UCSD-AML1 (cell line): ENCODE measurements at regions not wholly inside any gene's neighbourhood (a gene's known extent, or its start where the extent isn't known, plus 50 kb on each side); places are given as distances from the start of the nearest gene placed in this dataset.
"Not testable (repeated sequence)": the region's sequence is repeated elsewhere in the genome, so short reads cannot be mapped to it uniquely, and the experiment has no call there.

Experiments
- DNase-seq: peaks from one replicate; lab custom pipeline; 2025; ENCODE audit not compliant: unreplicated experiment; lab: John Stamatoyannopoulos, UW

DNA sequence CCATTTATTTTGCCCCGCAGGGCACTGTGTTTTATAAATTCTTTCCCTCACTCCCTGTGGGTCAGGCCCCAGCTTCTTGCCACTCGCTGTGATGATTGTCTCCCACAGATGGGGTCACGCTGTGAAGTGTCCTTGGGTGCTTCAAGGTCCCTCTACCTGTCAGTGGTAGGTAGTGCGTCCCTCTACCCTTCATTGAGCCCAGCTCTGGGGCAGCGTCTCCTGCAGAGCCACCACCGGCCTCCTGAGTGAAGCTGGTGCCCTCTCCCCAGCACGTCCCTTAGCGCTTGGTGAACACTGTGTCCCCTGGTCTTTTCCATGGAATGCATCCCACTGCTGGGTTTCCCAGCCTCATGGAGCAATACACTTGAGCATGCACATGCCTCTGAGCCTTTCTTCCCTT lies 108.2 kb downstream of the NRN1 start:
- no peak for DNase-seq

GRCh38 chr6:5898102-5898501 lies 108.6 kb downstream of the NRN1 start:
- no peak for DNase-seq

DNA sequence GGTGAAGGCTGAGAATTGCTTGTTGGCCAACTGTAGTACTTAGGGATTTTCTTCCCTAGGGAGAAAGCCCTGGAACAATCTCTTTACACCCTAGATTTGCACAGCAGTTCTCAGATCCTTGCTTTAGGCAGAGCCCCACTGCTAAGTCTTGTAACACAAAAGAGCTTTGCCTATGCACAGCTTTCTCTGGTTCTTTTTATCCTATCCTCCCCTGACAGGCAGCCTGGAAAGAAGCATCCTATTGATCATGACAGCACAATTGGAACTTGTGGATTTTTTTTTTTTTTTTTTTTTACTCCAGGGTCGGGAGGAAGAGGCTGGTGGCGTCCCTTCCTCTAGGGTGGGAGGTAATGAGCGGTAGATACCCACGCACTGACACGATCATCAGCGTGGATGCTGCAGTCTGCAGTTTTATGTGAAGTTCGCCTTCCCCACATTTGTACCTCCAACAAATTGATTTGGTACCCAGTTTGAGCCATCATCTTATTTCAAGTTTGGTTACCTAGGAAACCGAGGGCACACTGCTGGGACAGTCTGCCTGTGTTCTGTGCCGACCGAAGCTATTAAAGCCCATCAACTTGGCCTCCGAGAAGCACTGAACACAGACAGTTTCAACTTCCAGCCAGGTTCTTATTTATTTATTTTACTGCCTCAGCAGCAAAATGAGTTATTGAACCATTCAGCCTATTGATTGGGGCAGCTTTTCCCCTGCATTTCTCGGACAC lies 110.1 kb downstream of the NRN1 start:
- no peak for DNase-seq

GRCh38 chr6:5894357-5894756 lies 112.4 kb downstream of the NRN1 start:
- no peak for DNase-seq

DNA sequence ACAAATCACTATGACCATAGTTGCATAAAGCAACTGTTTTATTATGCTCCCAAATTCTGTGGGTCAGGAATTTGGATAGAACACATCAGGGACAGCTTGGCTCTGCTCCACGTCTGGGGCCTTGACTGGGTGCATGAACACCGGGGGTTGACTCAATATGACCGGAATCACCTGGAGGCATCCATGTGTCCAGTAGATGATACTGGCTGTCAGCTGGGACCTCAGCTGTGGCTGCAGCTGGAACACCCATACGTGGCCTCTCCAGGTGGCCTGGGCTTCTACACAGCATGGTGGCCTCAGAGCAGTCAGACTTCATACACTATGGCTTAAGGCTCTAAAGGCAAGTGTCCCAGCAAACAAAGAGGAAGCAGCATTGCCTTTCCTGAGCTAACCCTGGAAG lies 113.4 kb downstream of the NRN1 start:
- DNase-seq = no peak

- no peak for DNase-seq
Observed at GRCh38 chr6:5892669-5893068, 114.1 kb downstream of the NRN1 start.

- DNase-seq = no peak
Observed at GRCh38 chr6:5878792-5879191, 127.9 kb downstream of the NRN1 start.

DNA sequence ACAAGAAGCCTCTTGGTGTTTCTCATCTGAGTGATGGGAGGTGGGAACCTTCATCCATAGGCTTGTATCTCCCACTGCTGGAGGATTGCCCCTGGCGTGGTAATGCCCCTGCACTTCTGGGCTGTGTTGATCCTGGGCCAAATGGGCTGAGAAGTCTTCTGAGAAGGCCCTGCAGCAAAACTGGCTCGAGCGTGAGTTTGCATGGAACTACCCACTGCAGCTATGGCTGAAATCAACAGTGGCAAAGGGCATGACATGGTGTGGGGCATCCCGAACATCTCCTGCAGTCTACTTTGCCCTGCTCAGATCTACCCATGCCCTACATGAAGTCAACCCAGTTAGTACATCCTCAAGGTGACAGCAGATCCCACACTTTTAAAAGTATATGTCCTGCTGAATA lies 130.6 kb downstream of the NRN1 start:
- no peak for DNase-seq

DNA sequence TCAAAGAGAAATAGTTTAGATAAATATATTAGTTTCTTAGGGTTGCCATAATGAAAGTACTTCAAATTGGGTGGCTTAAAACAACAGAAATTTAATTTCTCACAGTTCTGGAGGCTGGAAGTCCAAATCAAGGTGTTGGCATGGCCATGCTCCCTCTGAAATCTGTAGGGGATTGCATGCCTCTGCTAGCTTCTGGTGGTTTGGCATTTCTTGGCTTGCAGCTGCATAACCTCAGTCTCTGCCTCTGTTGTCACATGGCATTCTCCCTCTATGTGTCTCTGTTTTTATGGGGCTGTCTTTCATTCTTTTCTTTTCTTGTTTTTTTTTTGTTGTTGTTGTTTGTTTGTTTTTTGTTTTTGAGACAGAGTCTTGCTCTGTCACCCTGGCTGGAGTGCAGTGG lies 132.7 kb downstream of the NRN1 start:
- not testable (repeated sequence) for DNase-seq

- no peak for DNase-seq
Observed at GRCh38 chr6:5871296-5871695, 135.4 kb downstream of the NRN1 start.

GRCh38 chr6:5869676-5870075 lies 137.0 kb downstream of the NRN1 start:
- no peak for DNase-seq

GRCh38 chr6:5869261-5869660 lies 137.5 kb downstream of the NRN1 start:
- DNase-seq = no peak

DNA sequence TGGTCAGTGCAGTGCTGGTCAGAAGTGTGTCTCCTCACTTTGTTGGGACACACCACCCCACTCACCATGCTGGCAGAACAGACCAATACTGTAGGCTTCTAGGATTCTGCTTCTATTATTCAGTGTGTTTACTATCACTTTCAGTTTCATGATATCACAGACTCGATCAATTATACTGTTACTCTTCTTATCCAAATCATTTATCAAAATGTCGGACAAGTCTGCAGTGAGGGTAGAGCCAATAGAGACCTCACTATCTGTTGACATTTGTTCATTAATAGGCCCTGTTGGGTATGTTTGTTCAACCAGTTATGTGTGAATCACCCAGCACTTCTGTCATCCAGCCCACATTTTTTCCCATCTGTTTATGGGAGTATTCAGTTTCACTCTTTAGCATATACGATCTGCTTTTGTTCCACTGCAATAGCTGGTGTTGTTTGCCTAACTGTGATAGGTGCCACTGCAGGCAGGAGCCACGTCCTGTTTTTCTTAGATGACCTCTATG lies 140.1 kb downstream of the NRN1 start:
- no peak for DNase-seq

DNA sequence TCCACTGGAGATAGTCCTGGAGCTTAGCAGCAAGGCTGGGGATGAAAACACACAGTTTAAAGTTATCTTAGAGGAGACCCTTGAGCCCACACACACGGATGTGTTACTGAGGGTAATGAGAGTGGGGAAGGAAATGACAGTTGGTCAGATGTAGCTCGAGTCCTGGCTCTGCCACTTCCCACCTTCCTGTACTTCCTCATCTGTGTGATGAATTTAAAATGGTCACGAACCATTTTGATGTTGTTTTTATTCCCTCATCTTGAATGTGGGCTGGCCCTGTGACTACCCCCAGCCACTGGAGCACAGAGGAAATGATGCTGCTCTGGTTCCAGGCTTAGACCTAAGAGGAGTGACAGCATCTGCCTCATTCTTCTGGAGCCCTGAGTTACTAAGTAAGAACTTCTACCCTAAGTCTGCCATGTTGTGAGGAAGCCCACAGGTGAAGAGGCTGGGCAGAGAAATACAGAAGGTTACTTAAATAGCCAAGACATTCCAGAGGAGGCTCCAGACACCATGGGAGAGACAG lies 141.2 kb downstream of the NRN1 start:
- DNase-seq = peak; percentile 47

DNA sequence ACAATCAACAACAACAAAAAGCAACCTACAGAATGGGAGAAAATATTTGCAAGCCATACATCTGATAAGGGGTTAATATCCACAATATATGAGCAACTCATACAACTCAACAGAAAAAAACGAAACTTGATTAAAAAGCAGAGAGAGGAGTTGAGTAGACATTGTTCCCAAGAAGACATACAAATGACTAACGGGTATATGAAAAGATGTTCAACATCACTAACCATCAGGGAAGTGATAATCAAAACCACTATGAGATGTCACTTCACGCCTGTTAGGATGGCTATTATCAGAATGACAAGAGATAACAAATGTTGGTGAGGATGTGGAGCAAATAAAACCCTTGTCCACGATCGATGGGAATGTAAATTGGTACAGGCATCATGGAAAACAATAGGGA lies 145.9 kb downstream of the NRN1 start:
- no peak for DNase-seq

DNA sequence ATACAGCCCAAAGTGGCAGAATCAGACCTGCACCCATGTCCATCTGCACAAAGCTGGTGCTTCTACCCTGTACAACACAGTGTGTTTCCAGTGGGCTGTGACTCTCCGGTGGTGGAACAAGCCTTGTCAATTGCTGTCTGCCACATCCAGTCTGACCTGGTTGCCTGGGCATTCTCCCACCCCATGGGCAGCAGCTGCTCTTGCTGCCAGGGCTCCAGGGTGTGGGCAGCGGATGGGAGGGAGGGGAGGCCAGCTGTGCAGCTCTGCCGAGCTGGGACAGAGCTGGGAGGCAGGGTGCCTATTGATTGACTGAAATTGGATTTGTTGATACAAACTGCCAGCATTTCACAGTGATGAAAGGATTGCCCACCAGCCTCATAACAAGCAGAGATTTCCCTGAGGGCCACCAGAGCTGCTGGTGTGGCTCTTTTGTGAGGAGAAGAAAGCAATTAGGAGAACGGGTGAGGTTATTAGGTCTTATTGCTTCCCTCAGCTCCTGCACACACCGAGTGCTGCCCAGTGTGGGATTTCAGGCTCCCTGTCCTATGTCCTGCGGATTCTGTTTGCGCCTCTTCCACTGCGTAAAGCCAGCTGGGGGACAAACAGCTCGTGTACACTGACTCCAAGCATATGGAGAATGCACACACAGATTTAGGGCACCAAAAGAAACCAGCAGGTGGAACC lies 150.8 kb downstream of the NRN1 start:
- no peak for DNase-seq

GRCh38 chr6:5854899-5855298 lies 151.8 kb downstream of the NRN1 start:
- no peak for DNase-seq

- DNase-seq = no peak
Observed at GRCh38 chr6:5851261-5851757, 155.4 kb downstream of the NRN1 start.

- no peak for DNase-seq
Observed at GRCh38 chr6:5850848-5851255, 155.9 kb downstream of the NRN1 start.

DNA sequence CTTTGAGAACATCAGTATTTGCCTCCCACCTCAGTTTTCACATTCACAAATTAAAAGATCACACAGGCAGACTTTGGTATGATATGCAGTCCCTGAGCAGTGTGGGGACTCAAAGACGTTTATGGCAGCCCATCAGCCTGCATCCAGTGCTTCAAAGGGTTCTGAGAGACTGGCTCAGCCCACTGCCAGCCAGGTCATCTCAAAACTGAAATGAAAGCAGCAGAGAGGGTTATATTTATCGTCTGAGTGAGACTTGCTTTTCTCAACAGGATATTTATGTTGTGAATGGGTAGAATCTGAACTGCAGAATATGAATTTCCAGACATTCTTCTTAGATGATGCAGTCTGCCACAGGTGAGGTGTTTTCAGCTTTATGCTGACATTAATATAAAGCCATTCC lies 159.8 kb downstream of the NRN1 start:
- no peak for DNase-seq

GRCh38 chr6:5846335-5846734 lies 160.4 kb downstream of the NRN1 start:
- no peak for DNase-seq

DNA sequence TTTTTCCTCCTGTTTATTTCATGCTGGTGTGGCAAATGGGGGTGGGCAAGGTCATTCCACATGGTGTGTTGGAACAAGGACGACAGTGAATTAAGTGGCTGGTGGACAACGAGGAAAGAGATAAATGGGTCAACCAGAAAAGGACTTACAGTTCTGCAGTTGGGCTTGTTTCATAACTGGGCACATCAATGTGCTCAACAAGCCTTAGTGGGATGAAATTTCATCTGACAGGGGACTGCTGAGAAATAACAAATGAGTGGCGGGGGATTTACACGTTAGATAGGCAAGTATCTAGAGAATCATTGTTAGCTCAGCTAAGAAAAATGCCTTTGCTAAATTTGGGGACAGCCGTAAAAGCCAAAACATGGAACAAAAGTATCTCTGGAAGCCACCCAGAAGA lies 163.6 kb downstream of the NRN1 start:
- DNase-seq = no peak
